GM21786 (cell line): ENCODE measurements at regions not wholly inside any gene's neighbourhood (a gene's known extent, or its start where the extent isn't known, plus 50 kb on each side); places are given as distances from the start of the nearest gene placed in this dataset.

Source experiments
- ATAC-seq: cut with Tn5 transposase; IDR thresholded peaks from one replicate; pipeline ENCODE4 v1.9.1; 2021; ENCODE audit not compliant: unreplicated experiment

GRCh38 chr6:167487749-167488664, 163.1 kb downstream of the TTLL2 start:
- ATAC-seq = peak; percentile 48

DNA sequence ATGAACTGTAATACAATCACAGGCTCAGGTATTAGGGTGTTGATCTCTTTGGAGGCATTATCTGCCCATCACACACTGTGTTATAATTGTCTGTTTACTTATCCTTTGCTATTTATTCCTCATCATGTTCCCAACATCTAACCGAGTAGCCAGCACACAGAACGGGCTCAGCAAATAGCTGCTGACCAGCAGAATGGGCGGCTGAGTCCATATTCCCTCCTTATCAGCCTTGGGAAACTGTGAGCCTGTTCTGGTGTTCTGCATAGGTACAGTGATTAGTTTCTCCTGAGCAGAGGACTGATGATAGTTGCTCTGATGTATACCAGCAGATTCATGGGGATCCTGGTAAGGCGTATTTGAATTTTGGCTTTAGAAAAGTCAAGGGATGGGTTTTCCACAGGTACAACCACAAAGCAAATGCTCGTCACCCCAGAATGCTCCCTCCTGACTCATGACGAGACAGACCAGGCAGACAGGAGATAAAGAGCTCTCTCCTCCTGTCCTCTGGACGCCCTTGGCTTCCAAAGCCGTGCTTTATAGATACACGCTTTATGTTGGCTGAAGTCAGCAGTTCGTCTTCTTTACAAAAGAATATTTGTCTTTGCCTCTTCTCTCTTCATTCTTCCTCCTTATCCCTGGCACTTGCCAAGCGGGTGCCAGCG, 166.7 kb downstream of the TTLL2 start:
- no peak for ATAC-seq

GRCh38 chr6:167492100-167492449, 167.2 kb downstream of the TTLL2 start:
- no peak for ATAC-seq

GRCh38 chr6:167493310-167493709, 168.4 kb downstream of the TTLL2 start:
- no peak for ATAC-seq

GRCh38 chr6:167493976-167494697, 169.3 kb downstream of the TTLL2 start:
- no peak for ATAC-seq

DNA sequence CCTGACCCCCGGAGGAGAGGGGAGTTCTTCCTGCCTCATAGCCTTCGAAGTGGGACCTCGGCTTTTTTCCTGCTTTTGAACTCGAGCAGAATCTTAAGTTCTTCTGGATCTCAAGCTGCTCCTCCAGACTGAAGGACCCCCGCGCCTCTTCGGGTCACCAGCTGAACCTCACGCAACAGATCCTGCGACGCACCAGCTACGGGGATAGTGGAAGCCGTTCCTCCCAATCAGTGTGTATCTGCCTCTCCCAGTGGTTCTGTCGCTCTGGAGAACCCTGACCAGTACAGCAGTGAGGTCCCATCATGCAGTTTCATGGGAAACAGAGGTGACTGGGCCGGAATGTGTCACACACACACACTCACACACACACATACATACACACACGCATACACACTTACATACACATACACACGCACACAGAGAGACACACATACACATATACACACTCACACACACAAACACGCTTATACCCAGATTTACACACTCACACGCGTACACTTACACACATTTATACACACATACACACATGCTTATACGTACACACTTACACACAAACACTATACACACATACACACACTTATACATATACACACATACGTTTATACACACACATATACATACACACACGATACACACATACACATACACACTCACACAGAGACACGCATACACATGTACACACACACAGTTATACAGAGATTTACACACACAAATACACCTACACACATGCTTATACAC, 170.0 kb downstream of the TTLL2 start:
- no peak for ATAC-seq

GRCh38 chr6:167495506-167496401, 170.9 kb downstream of the TTLL2 start:
- ATAC-seq = no peak

DNA sequence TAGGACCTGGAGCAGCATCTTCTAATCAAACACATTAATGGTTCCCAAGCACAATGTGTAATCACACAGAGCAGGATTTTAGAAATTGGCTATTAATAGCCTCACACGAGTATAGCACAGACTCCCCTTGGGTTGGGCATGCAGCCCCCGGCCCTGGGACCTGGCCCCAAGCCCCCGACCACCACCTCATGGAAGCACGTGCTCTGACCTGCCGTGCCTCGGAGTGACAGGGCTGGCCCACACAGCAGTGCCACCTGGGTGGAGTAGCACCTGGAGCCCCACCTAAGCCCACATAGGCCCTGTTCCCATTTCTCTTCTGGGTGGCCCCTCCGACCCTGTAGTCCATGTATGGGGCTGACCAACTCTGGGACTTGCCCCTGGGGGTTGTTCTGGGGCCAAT, 171.8 kb downstream of the TTLL2 start:
- ATAC-seq = no peak

DNA sequence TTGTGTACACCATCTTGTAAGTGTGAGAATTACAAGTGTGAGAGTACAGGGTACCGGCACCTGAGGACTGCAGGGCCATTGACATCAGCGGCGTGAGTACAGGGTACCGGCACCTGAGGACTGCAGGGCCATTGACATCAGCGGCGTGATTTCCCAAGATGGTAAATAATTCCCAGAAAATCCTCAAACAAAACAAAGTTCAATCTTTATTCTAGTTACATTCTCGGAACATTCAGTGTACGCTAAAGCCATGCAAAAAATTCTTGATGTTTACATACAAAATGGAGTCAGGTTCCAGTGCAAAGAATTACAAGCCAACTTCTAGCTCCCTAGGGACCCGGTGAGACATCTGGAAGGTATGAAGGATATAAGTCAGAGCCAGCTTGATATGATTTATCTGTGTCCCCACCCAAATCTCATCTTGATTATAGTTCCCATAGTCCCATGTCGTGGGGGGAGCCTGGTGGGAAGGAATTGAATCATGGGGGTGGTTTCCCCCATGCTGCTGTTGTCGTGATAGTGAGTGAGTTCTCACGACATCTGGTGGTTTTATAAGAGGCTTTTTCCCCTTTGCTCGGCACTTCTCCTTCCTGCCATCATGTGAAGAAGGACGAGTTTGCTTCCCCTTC, 172.7 kb downstream of the TTLL2 start:
- no peak for ATAC-seq

DNA sequence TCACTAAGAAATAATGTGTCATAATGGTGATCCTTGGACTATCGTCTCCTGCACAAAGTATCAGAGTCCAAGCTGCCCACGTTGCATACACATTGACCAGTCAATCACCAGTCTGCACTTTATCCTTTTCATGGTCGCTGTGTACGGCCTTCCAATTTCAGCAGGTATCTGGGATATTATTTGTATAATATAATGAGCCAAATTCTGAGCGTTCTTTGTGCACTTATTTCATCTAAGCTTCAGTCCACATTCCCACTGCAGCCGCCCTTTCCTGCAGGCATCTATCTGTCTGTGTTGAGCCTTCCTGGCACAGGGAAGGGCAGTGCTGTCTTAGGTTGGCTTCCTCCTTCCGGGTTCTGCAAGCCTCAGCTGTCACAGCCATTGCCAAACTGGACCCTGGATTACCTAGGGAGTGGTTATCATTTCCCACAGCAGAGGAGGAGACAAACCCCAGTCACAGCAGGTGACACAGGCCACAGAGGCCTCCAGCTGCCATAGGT, 174.3 kb downstream of the TTLL2 start:
- no peak for ATAC-seq

DNA sequence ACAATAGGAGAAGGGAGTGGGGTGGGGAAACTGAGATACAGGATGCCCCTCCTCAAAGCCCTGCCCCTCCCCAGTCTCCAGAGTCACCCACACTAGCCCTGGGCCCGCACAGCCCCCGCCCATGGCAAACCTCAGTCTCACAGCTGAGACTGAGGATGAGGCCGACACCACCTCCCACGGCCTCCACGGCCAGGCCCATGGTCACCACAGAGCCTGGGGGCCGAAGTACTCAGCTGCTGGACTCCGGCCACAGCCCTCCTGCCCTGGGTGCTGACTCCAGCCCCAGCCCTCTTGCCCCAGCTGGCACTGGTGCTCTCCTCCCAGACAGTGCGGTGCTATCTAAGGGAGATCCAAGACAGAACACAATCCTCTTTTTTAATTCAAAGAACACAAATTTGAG, 176.1 kb downstream of the TTLL2 start:
- no peak for ATAC-seq

- no peak for ATAC-seq
Measured at GRCh38 chr6:167501831-167502385, 177.0 kb downstream of the TTLL2 start.

GRCh38 chr6:167502471-167502870, 177.6 kb downstream of the TTLL2 start:
- ATAC-seq = no peak

DNA sequence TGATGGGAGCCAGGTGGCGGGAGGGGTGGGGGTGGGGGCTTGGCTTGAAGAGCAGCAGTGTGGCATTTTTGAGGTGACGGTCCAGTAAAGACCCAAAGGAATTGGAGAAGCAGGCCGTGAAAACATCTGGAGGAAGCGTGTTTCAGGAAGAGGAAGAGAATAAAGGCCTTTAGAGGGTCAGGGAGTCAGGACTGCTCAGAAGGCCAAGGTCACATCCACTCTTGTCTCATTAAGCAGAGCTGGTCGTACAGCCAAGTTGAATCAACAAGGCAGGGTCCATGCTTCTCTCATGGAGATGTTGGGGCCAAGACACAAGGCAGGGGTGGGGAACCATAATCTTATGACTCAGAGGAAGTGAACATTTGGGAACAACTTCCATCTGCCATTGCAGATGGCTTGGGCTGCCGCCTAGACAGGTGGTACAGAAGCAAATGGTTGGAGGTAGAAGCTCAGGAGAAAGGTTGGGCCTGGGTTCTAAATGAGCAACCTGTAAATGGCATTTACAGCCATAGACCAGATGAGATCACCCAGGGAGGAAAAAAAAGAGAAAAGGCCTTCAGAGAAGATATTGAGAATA, 179.6 kb downstream of the TTLL2 start:
- ATAC-seq = no peak

- no peak for ATAC-seq
Measured at GRCh38 chr6:167505199-167505598, 180.3 kb downstream of the TTLL2 start.

- ATAC-seq = no peak
Measured at GRCh38 chr6:167505782-167506181, 180.9 kb downstream of the TTLL2 start.

- no peak for ATAC-seq
Measured at GRCh38 chr6:167506443-167507301, 181.8 kb downstream of the TTLL2 start.
